ENCODE measurements at regions not wholly inside any gene's neighbourhood (a gene's known extent, or its start where the extent isn't known, plus 50 kb on each side); places are given as distances from the start of the nearest gene placed in this dataset.
A peak's percentile ranks its signal among the peaks of the same experiment; 100 is the strongest.

GRCh38 chr20:53891306-53891894 lies 179.0 kb downstream of the BCAS1 start:
- Histone ChIP-seq H3K4me1 (no peaks in the 10 kb centered on the region), H3K9me3 (no peaks in the 10 kb centered on the region), H3K27me3 (no peaks in the 10 kb centered on the region), H3K4me3 (no peak overlapping the region), H3K36me3 (no peaks in the 10 kb centered on the region), H3K27ac (no peak overlapping the region)
- no peak for TF ChIP-seq CTCF (IDR thresholded peaks at IDR 0.05)
- no peak for TF ChIP-seq POLR2A (IDR thresholded peaks at IDR 0.05)
- 100% methylated on average over 1 of the region's 1 CpG for WGBS (ENCODE audit: insufficient coverage, low coverage, low lambda C conversion rate, missing lambda C conversion rate)
- ATAC-seq: no peak
- intact Hi-C loops (cut with DNase I): no loop called here
- no peak for DNase-seq

- WGBS (ENCODE audit: insufficient coverage, low coverage, low lambda C conversion rate, missing lambda C conversion rate): 73% methylated on average over 2 of the region's 6 CpGs
- intact Hi-C loops (cut with DNase I): no loop called here
- TF ChIP-seq POLR2A (IDR thresholded peaks at IDR 0.05) (no peak), CTCF (IDR thresholded peaks at IDR 0.05) (no peak)
- ATAC-seq: peak; percentile 33 to 77 (median 64)
- Histone ChIP-seq H3K27ac (no peak overlapping the region), H3K4me3 (no peak overlapping the region), H3K4me1 (no peaks in the 10 kb centered on the region), H3K27me3 (no peaks in the 10 kb centered on the region), H3K9me3 (no peaks in the 10 kb centered on the region), H3K36me3 (no peaks in the 10 kb centered on the region)
- DNase-seq: no peak
Observed at GRCh38 chr20:53890443-53891305, 179.7 kb downstream of the BCAS1 start.

GRCh38 chr20:53889411-53890148 lies 180.8 kb downstream of the BCAS1 start:
- Histone ChIP-seq H3K27ac (no peak overlapping the region), H3K9me3 (no peaks in the 10 kb centered on the region), H3K4me1 (no peaks in the 10 kb centered on the region), H3K27me3 (no peaks in the 10 kb centered on the region), H3K36me3 (no peaks in the 10 kb centered on the region), H3K4me3 (no peak overlapping the region)
- WGBS (ENCODE audit: insufficient coverage, low coverage, low lambda C conversion rate, missing lambda C conversion rate): 94% methylated on average over 9 of the region's 10 CpGs
- DNase-seq: no peak
- TF ChIP-seq CTCF (IDR thresholded peaks at IDR 0.05) (no peak), POLR2A (IDR thresholded peaks at IDR 0.05) (no peak)
- ATAC-seq: no peak
- intact Hi-C loops (cut with DNase I): no loop called here

GRCh38 chr20:53888951-53889350 lies 181.4 kb downstream of the BCAS1 start:
- no peak for DNase-seq
- 43% methylated on average over 3 of the region's 3 CpGs for WGBS (ENCODE audit: insufficient coverage, low coverage, low lambda C conversion rate, missing lambda C conversion rate)
- Histone ChIP-seq H3K4me3 (no peak overlapping the region), H3K27ac (no peak overlapping the region), H3K4me1 (no peaks in the 10 kb centered on the region), H3K9me3 (no peaks in the 10 kb centered on the region), H3K36me3 (no peaks in the 10 kb centered on the region), H3K27me3 (no peaks in the 10 kb centered on the region)
- TF ChIP-seq CTCF (IDR thresholded peaks at IDR 0.05): no peak
- no peak for TF ChIP-seq POLR2A (IDR thresholded peaks at IDR 0.05)
- intact Hi-C loops (cut with DNase I): no loop called here
- ATAC-seq: peak in 1 of 4 donors; percentile 48

Data from right lobe of liver (tissue), 6 donors.